H1 (cell line): ENCODE measurements at regions not wholly inside any gene's neighbourhood (a gene's known extent, or its start where the extent isn't known, plus 50 kb on each side); places are given as distances from the start of the nearest gene placed in this dataset.
A peak's percentile ranks its signal among the peaks of the same experiment; 100 is the strongest.

ENCODE experiments used
- CTCF ChIA-PET: fragments of 300-600 bp; sonication (Branson Sonifier 250); formaldehyde crosslinking; loops from one replicate; lab custom pipeline; 2021; ENCODE audit not compliant: partially characterized antibody; lab: Charles Lee
- POLR2A ChIA-PET: fragments of 300-600 bp; sonication (Branson Sonifier 250); formaldehyde crosslinking; loops from one replicate; lab custom pipeline; 2021; ENCODE audit warnings: inconsistent platforms; ENCODE audit not compliant: partially characterized antibody; lab: Charles Lee
- DNase-seq, 2 experiments: peaks; one replicate each; pipeline versions ENCODE4 v3.0.0 to v3.0.0-alpha.2; 2010 to 2022; ENCODE audit warnings: low spot score in 2 of 2, low read depth in 1 of 2, mixed read lengths in 1 of 2
- FAIRE-seq: peaks from 2 replicates; lab custom pipeline; 2011; peaks lifted over from hg19 to GRCh38; lab: Jason Lieb, UNC
- H2AFZ ChIP-seq: 2 replicates; pipeline ENCODE4 v1.8.1; 2012; ENCODE audit warnings: low read length, inconsistent platforms
- H2AK5ac ChIP-seq: 2 replicates; pipeline ENCODE4 v1.6.1; 2013; ENCODE audit warnings: low read depth, low read length
- H2BK120ac ChIP-seq: replicated peaks from 2 replicates; pipeline ENCODE3; 2013; ENCODE audit warnings: low read depth, low read length, inconsistent platforms
- H2BK12ac ChIP-seq: 2 replicates; pipeline ENCODE4 v1.6.1; 2013; ENCODE audit warnings: low read depth, low read length
- H2BK15ac ChIP-seq: 2 replicates; pipeline ENCODE4 v1.6.1; 2013; ENCODE audit warnings: low read length
- H2BK20ac ChIP-seq: 2 replicates; pipeline ENCODE4 v1.6.1; 2013; ENCODE audit warnings: low read length
- H2BK5ac ChIP-seq: 2 replicates; pipeline ENCODE4 v1.6.1; 2013; ENCODE audit warnings: low read depth, low read length
- H3K14ac ChIP-seq: 2 replicates; pipeline ENCODE4 v1.6.1; 2013; ENCODE audit warnings: inconsistent platforms; ENCODE audit not compliant: insufficient read length
- H3K18ac ChIP-seq: 2 replicates; pipeline ENCODE4 v1.6.1; 2013; ENCODE audit warnings: low read length; ENCODE audit errors: extremely low read depth
- H3K23ac ChIP-seq: 2 replicates; pipeline ENCODE4 v1.6.1; 2013; ENCODE audit warnings: inconsistent platforms; ENCODE audit not compliant: insufficient read length
- H3K23me2 ChIP-seq: 2 replicates; pipeline ENCODE4 v1.6.1; 2013; ENCODE audit warnings: low read depth, low read length
- H3K27ac ChIP-seq: 2 replicates; pipeline ENCODE4 v1.6.1; 2011; ENCODE audit warnings: low read depth, low read length, inconsistent platforms
- H3K27me3 ChIP-seq, 4 experiments: replicated peaks in 1 of 4; 1 replicate in 1 of 4; 2 replicates in 3 of 4; pipeline versions ENCODE4 v1.6.1 to v1.8.1; 2011 to 2013; ENCODE audit warnings: low read length in 3 of 4, mild to moderate bottlenecking in 3 of 4, inconsistent platforms in 2 of 4, mixed read lengths in 2 of 4, moderate library complexity in 1 of 4; ENCODE audit not compliant: control insufficient read depth in 3 of 4, insufficient read depth in 3 of 4; ENCODE audit errors: extremely low read depth in 1 of 4
- H3K36me3 ChIP-seq, 4 experiments: 2 replicates each; pipeline versions ENCODE4 v1.6.1 to v1.8.1; 2011 to 2013; ENCODE audit warnings: mild to moderate bottlenecking in 4 of 4, low read length in 3 of 4, moderate library complexity in 2 of 4, control low read depth in 1 of 4, inconsistent platforms in 1 of 4; ENCODE audit not compliant: insufficient read depth in 4 of 4, control insufficient read depth in 2 of 4
- H3K4ac ChIP-seq: replicated peaks from 2 replicates; pipeline ENCODE3; 2013; ENCODE audit warnings: low read length, low read depth, mixed read lengths, inconsistent platforms; ENCODE audit not compliant: insufficient read length
- H3K4me1 ChIP-seq, 4 experiments: replicated peaks in 1 of 4; 1 replicate in 1 of 4; 2 replicates in 3 of 4; pipeline versions ENCODE4 v1.6.1 to v1.8.1; 2011 to 2013; ENCODE audit warnings: low read length in 3 of 4, inconsistent platforms in 2 of 4, mixed read lengths in 1 of 4; ENCODE audit not compliant: insufficient read depth in 4 of 4, control insufficient read depth in 3 of 4
- H3K4me2 ChIP-seq, 2 experiments: 2 replicates each; pipeline versions ENCODE4 v1.6.1 to v1.8.1; 2011 to 2013; ENCODE audit warnings: low read depth in 2 of 2, low read length in 2 of 2, control low read depth in 1 of 2, inconsistent platforms in 1 of 2, mild to moderate bottlenecking in 1 of 2; ENCODE audit not compliant: insufficient read depth in 1 of 2
- H3K4me3 ChIP-seq, 4 experiments: fragments of 200-600, 300-600 bp in 1 of 4; sonication (generic), shearing (Covaris generic), sonication (Bioruptor Twin) in 1 of 4; 2 replicates each; pipeline versions ENCODE4 v1.5.1 to v1.8.1; 2011 to 2016; ENCODE audit warnings: low read length in 4 of 4, low read depth in 3 of 4, control low read depth in 2 of 4, inconsistent platforms in 2 of 4, mild to moderate bottlenecking in 2 of 4, mixed read lengths in 1 of 4, moderate library complexity in 1 of 4; ENCODE audit not compliant: insufficient read depth in 2 of 4; ENCODE audit errors: extremely low read depth in 1 of 4
- H3K56ac ChIP-seq: replicated peaks from 2 replicates; pipeline ENCODE3; 2013; ENCODE audit warnings: low read depth, mild to moderate bottlenecking, mixed read lengths, low read length, inconsistent platforms; ENCODE audit not compliant: insufficient read length
- H3K79me1 ChIP-seq: 2 replicates; pipeline ENCODE4 v1.6.1; 2013; ENCODE audit warnings: low read depth, low read length, control low read depth
- H3K79me2 ChIP-seq, 2 experiments: 2 replicates each; pipeline versions ENCODE4 v1.6.1 to v1.8.1; 2012 to 2013; ENCODE audit warnings: low read length in 2 of 2, mild to moderate bottlenecking in 2 of 2, inconsistent platforms in 1 of 2; ENCODE audit not compliant: insufficient read depth in 2 of 2, control insufficient read depth in 1 of 2
- H3K9ac ChIP-seq, 4 experiments: replicated peaks in 1 of 4; 1 replicate in 1 of 4; 2 replicates in 3 of 4; pipeline versions ENCODE4 v1.6.1 to v1.8.1; 2011 to 2013; ENCODE audit warnings: low read depth in 3 of 4, low read length in 3 of 4, control low read depth in 2 of 4, mild to moderate bottlenecking in 2 of 4, moderate library complexity in 2 of 4, inconsistent platforms in 1 of 4; ENCODE audit errors: extremely low read depth in 1 of 4
- H3K9me3 ChIP-seq, 2 experiments: 2 replicates each; pipeline versions ENCODE4 v1.6.1 to v1.8.1; 2012 to 2013; ENCODE audit warnings: mild to moderate bottlenecking in 2 of 2, moderate library complexity in 2 of 2, control low read depth in 1 of 2, inconsistent platforms in 1 of 2, low read depth in 1 of 2, low read length in 1 of 2, mixed read lengths in 1 of 2; ENCODE audit not compliant: insufficient read depth in 2 of 2
- H4K20me1 ChIP-seq, 2 experiments: replicated peaks in 1 of 2; 2 replicates each; pipeline versions ENCODE3 to v1.8.1; 2011 to 2013; ENCODE audit warnings: inconsistent platforms in 2 of 2, low read length in 2 of 2, mild to moderate bottlenecking in 1 of 2; ENCODE audit not compliant: insufficient read depth in 2 of 2, control insufficient read depth in 1 of 2
- H4K5ac ChIP-seq: 2 replicates; pipeline ENCODE4 v1.6.1; 2013; ENCODE audit warnings: low read length, low read depth, mixed read lengths, inconsistent platforms; ENCODE audit not compliant: insufficient read length
- H4K8ac ChIP-seq: 2 replicates; pipeline ENCODE4 v1.8.0; 2013; ENCODE audit warnings: mild to moderate bottlenecking, moderate library complexity, low read length, inconsistent platforms; ENCODE audit not compliant: insufficient read depth; ENCODE audit errors: extremely low read depth
- H4K91ac ChIP-seq: replicated peaks from 2 replicates; pipeline ENCODE3; 2013; ENCODE audit warnings: low read length, mixed read lengths, inconsistent platforms; ENCODE audit not compliant: insufficient read length
- ATF2 ChIP-seq: IDR thresholded peaks from 2 replicates; pipeline ENCODE4 v1.6.1; 2012; ENCODE audit warnings: low read length, inconsistent platforms
- CHD1 ChIP-seq: IDR thresholded peaks from 2 replicates; pipeline ENCODE4 v1.6.1; 2012; ENCODE audit warnings: low read depth, low read length, improper control_type of control experiment
- CTBP2 ChIP-seq: IDR thresholded peaks from 2 replicates; pipeline ENCODE4 v1.7.0; 2011; ENCODE audit warnings: borderline replicate concordance, mild to moderate bottlenecking, moderate library complexity, mixed read lengths, low read length; ENCODE audit not compliant: insufficient read depth, insufficient read length
- EP300 ChIP-seq, 2 experiments: IDR thresholded peaks; 1 replicate in 1 of 2; 2 replicates in 1 of 2; pipeline ENCODE4 v1.6.1; 2011 to 2012; ENCODE audit warnings: low read depth in 2 of 2, low read length in 2 of 2, mild to moderate bottlenecking in 2 of 2, borderline replicate concordance in 1 of 2, inconsistent platforms in 1 of 2, moderate library complexity in 1 of 2
- JUND ChIP-seq: IDR thresholded peaks from 2 replicates; pipeline ENCODE4 v1.6.1; 2011; ENCODE audit warnings: mild to moderate bottlenecking, improper control_type of control experiment, low read length
- KDM1A ChIP-seq: fragments of 200-600, 300-600 bp; sonication (generic); IDR thresholded peaks from 2 replicates; pipeline ENCODE4 v1.7.1; 2016; ENCODE audit warnings: mild to moderate bottlenecking, low read length, borderline replicate concordance
- KDM5A ChIP-seq: fragments of 200-600 bp; IDR thresholded peaks from 2 replicates; pipeline ENCODE4 v1.7.1; 2012; ENCODE audit warnings: mild to moderate bottlenecking, low read length, inconsistent platforms, mixed read lengths
- NANOG ChIP-seq: IDR thresholded peaks from 2 replicates; pipeline ENCODE4 v1.6.1; 2011; ENCODE audit warnings: low read length, low read depth, mild to moderate bottlenecking, inconsistent platforms; ENCODE audit not compliant: insufficient read depth, poor library complexity, severe bottlenecking
- POLR2A ChIP-seq, 2 experiments: IDR thresholded peaks; 1 replicate in 1 of 2; 2 replicates in 1 of 2; pipeline ENCODE4 v1.6.1; 2011; ENCODE audit warnings: low read depth in 2 of 2, low read length in 2 of 2, mild to moderate bottlenecking in 2 of 2; ENCODE audit errors: control extremely low read depth in 1 of 2
- POU5F1 ChIP-seq: IDR thresholded peaks from 2 replicates; pipeline ENCODE4 v1.6.1; 2011; ENCODE audit warnings: low read depth, mild to moderate bottlenecking, low read length, moderate library complexity
- SIN3A ChIP-seq, 2 experiments: IDR thresholded peaks in 1 of 2; conservative IDR thresholded peaks in 1 of 2; 2 replicates each; pipeline ENCODE4 v1.6.1; 2011 to 2012; ENCODE audit warnings: low read length in 2 of 2, improper control_type of control experiment in 1 of 2, low read depth in 1 of 2, mild to moderate bottlenecking in 1 of 2
- SP1 ChIP-seq: IDR thresholded peaks from 2 replicates; pipeline ENCODE4 v1.6.1; 2011; ENCODE audit warnings: low read depth, low read length
- TEAD4 ChIP-seq: IDR thresholded peaks from 2 replicates; pipeline ENCODE4 v1.6.1; 2012; ENCODE audit warnings: low read depth, low read length, inconsistent platforms, mixed read lengths
- WGBS, 2 experiments: shearing (Covaris generic) in 1 of 2; methylation state at CpG; one replicate each; pipeline versions ENCODE4 v1.1.6 to v1.1.7; 2013 to 2015; ENCODE audit warnings: low lambda C conversion rate in 2 of 2, mixed read lengths in 2 of 2, inconsistent platforms in 1 of 2, low coverage in 1 of 2, missing lambda C conversion rate in 1 of 2; ENCODE audit not compliant: insufficient replicate concordance in 2 of 2, insufficient coverage in 1 of 2, insufficient read length in 1 of 2; ENCODE audit errors: extremely low coverage in 1 of 2, missing lambda C conversion rate in 1 of 2; 5-methylcytosine and 5-hydroxymethylcytosine counted together

- Histone ChIP-seq H3K4me2 (no peak overlapping the region), H3K56ac (no peak overlapping the region), H3K27ac (no peak overlapping the region), H4K5ac (no peak overlapping the region), H2BK20ac (no peak overlapping the region), H2BK12ac (no peak overlapping the region), H3K4ac (no peak overlapping the region), H3K36me3 (no peaks in the 10 kb centered on the region), H2AFZ (0 out of 2 replicates have a peak overlapping the region, but pooled peaks have one; percentile 25), H3K18ac (no peak overlapping the region), H3K79me2 (no peaks in the 10 kb centered on the region), H3K27me3 (no peaks in the 10 kb centered on the region), H3K14ac (no peak overlapping the region), H3K23me2 (no peaks in the 10 kb centered on the region), H2BK5ac (no peak overlapping the region), H2BK120ac (no peak overlapping the region), H3K4me1 (no peaks in the 10 kb centered on the region), H3K4me3 (no peak overlapping the region), H4K20me1 (no peaks in the 10 kb centered on the region), H2AK5ac (no peak overlapping the region), H3K9ac (no peak overlapping the region), H4K8ac (no peak overlapping the region), H4K91ac (no peak overlapping the region), H2BK15ac (no peak overlapping the region), H3K79me1 (no peaks in the 10 kb centered on the region), H3K9me3 (no peaks in the 10 kb centered on the region), H3K23ac (no peak overlapping the region)
- no peak for FAIRE-seq
- 90% methylated on average over 2 of the region's 2 CpGs; no CpG with 5 or more reads in 1 of the 2 experiments for WGBS, 2 experiments
- ChIA-PET POLR2A (no interaction called here), CTCF (interaction anchor here (1.4 to 3.6 kb wide), 2 partner anchors 8 to 72 kb away, joined by 3 to 25 read pairs; no protein-coding TSS in a partner anchor)
- no peak for DNase-seq
- TF ChIP-seq ATF2 (no peak), TEAD4 (no peak), SIN3A (conservative IDR thresholded peaks at IDR 0.05 in 1 of 2, IDR thresholded peaks at IDR 0.05 in 1 of 2; ENCODE audit: low read depth in 1 of 2, low read length in 2 of 2) (no peak), CTBP2 (no peak), SP1 (no peak), KDM1A (no peak), POLR2A (IDR thresholded peaks at IDR 0.05; ENCODE audit: control extremely low read depth in 1 of 2, low read depth in 2 of 2, low read length in 2 of 2) (no peak), KDM5A (no peak), NANOG (no peak), JUND (no peak), POU5F1 (no peak), CHD1 (no peak), EP300 (IDR thresholded peaks at IDR 0.05; ENCODE audit: borderline replicate concordance in 1 of 2, low read depth in 2 of 2, low read length in 2 of 2) (no peak)
Observed at GRCh38 chr13:91144486-91144885, 203.0 kb upstream of the MIR17HG start.
